Daoy (cell line): ENCODE measurements at regions not wholly inside any gene's neighbourhood (a gene's known extent, or its start where the extent isn't known, plus 50 kb on each side); places are given as distances from the start of the nearest gene placed in this dataset.
"Not testable (repeated sequence)": the region's sequence is repeated elsewhere in the genome, so short reads cannot be mapped to it uniquely, and the experiment has no call there.

Experiments used
- DNase-seq: peaks from one replicate; pipeline ENCODE4 v3.0.0-alpha.2; 2015; ENCODE audit warnings: low read depth

GRCh38 chr5:89566340-89566739 lies 683.4 kb upstream of the MEF2C start:
- DNase-seq: no peak

GRCh38 chr5:89560696-89561095 lies 677.7 kb upstream of the MEF2C start:
- peak; percentile 22 for DNase-seq

- peak; percentile 89 for DNase-seq
These were observed 673.4 kb upstream of the MEF2C start for GRCh38 chr5:89556215-89556913.

- no peak for DNase-seq
These were observed 663.7 kb upstream of the MEF2C start for GRCh38 chr5:89546657-89547056.

- DNase-seq: no peak
These were observed 662.6 kb upstream of the MEF2C start for GRCh38 chr5:89545626-89546025.

GRCh38 chr5:89545076-89545475 lies 662.1 kb upstream of the MEF2C start:
- DNase-seq: no peak

GRCh38 chr5:89542736-89543135 lies 659.8 kb upstream of the MEF2C start:
- DNase-seq: no peak

- DNase-seq: no peak
These were observed 654.8 kb upstream of the MEF2C start for GRCh38 chr5:89537800-89538199.

- DNase-seq: no peak
These were observed 653.0 kb upstream of the MEF2C start for GRCh38 chr5:89536020-89536419.

GRCh38 chr5:89535411-89535810 lies 652.4 kb upstream of the MEF2C start:
- DNase-seq: no peak

GRCh38 chr5:89534331-89534730 lies 651.3 kb upstream of the MEF2C start:
- no peak for DNase-seq

- DNase-seq: no peak
These were observed 641.8 kb upstream of the MEF2C start for GRCh38 chr5:89524785-89525184.

GRCh38 chr5:89523867-89524266 lies 640.9 kb upstream of the MEF2C start:
- not testable (repeated sequence) for DNase-seq

GRCh38 chr5:89520771-89521170 lies 637.8 kb upstream of the MEF2C start:
- DNase-seq: no peak

GRCh38 chr5:89513299-89514044 lies 630.5 kb upstream of the MEF2C start:
- DNase-seq: no peak

GRCh38 chr5:89504051-89504450 lies 621.1 kb upstream of the MEF2C start:
- DNase-seq: no peak

- DNase-seq: no peak
These were observed 616.8 kb upstream of the MEF2C start for GRCh38 chr5:89499787-89500186.

- no peak for DNase-seq
These were observed 615.7 kb upstream of the MEF2C start for GRCh38 chr5:89498699-89499098.

- DNase-seq: no peak
These were observed 610.4 kb upstream of the MEF2C start for GRCh38 chr5:89493414-89493813.

GRCh38 chr5:89484962-89485361 lies 602.0 kb upstream of the MEF2C start:
- no peak for DNase-seq

- no peak for DNase-seq
These were observed 597.5 kb upstream of the MEF2C start for GRCh38 chr5:89480406-89481007.

- no peak for DNase-seq
These were observed 595.9 kb upstream of the MEF2C start for GRCh38 chr5:89478851-89479250.

GRCh38 chr5:89473196-89473595 lies 590.2 kb upstream of the MEF2C start:
- DNase-seq: no peak
